MM.1S (cell line): ENCODE measurements at regions not wholly inside any gene's neighbourhood (a gene's known extent, or its start where the extent isn't known, plus 50 kb on each side); places are given as distances from the start of the nearest gene placed in this dataset.

Source experiments
- DNase-seq: peaks from one replicate; pipeline ENCODE4 v3.0.0-alpha.2; 2015
- H2AFZ ChIP-seq: fragments of 300-600 bp; sonication (generic); 2 replicates; pipeline ENCODE4 v1.6.0; 2016; ENCODE audit warnings: antibody characterized with exemption, low read length
- H3F3A ChIP-seq: fragments of 300-600 bp; sonication (generic); 2 replicates; pipeline ENCODE4 v1.6.1; 2016; ENCODE audit warnings: mild to moderate bottlenecking, antibody characterized with exemption, low read length, moderate library complexity, mixed read lengths; ENCODE audit not compliant: insufficient read depth
- H3K27ac ChIP-seq: fragments of 300-600 bp; sonication (generic); 2 replicates; pipeline ENCODE4 v1.5.1; 2016; ENCODE audit warnings: mild to moderate bottlenecking, low read length
- H3K27me3 ChIP-seq: fragments of 300-600 bp; sonication (generic); replicated peaks from 2 replicates; pipeline ENCODE4 v1.6.0; 2016; ENCODE audit warnings: low read length; ENCODE audit not compliant: insufficient read depth
- H3K36me3 ChIP-seq: fragments of 300-600 bp; sonication (generic); replicated peaks from 2 replicates; pipeline ENCODE4 v1.6.1; 2016; ENCODE audit warnings: mild to moderate bottlenecking, low read length, mixed read lengths; ENCODE audit not compliant: insufficient read depth
- H3K4me1 ChIP-seq: fragments of 300-600 bp; sonication (generic); 2 replicates; pipeline ENCODE4 v1.6.1; 2016; ENCODE audit warnings: low read length, mixed read lengths
- H3K4me2 ChIP-seq: fragments of 300-600 bp; sonication (generic); 2 replicates; pipeline ENCODE4 v1.6.0; 2016; ENCODE audit warnings: low read depth, low read length
- H3K4me3 ChIP-seq: fragments of 300-600 bp; sonication (generic); 2 replicates; pipeline ENCODE4 v1.5.1; 2016; ENCODE audit warnings: low read length, mixed read lengths
- H3K79me2 ChIP-seq: fragments of 300-600 bp; sonication (generic); 2 replicates; pipeline ENCODE4 v1.6.1; 2016; ENCODE audit warnings: mixed run types, low read length, mixed read lengths
- H3K9ac ChIP-seq: fragments of 300-600 bp; sonication (generic); 2 replicates; pipeline ENCODE4 v1.6.1; 2016; ENCODE audit warnings: low read length, mixed read lengths
- H3K9me2 ChIP-seq: fragments of 300-600 bp; sonication (generic); replicated peaks from 2 replicates; pipeline ENCODE4 v1.6.1; 2016; ENCODE audit warnings: mild to moderate bottlenecking, low read length, mixed read lengths; ENCODE audit not compliant: insufficient read depth
- H3K9me3 ChIP-seq: fragments of 300-600 bp; sonication (generic); replicated peaks from 2 replicates; pipeline ENCODE4 v1.6.1; 2016; ENCODE audit warnings: mild to moderate bottlenecking, low read length, mixed read lengths; ENCODE audit not compliant: insufficient read depth
- H4K20me1 ChIP-seq: fragments of 300-600 bp; sonication (generic); 2 replicates; pipeline ENCODE4 v1.6.1; 2016; ENCODE audit warnings: mild to moderate bottlenecking, low read length, moderate library complexity, mixed read lengths; ENCODE audit not compliant: insufficient read depth
- CTCF ChIP-seq: fragments of 300-600 bp; sonication (generic); IDR thresholded peaks from 2 replicates; pipeline ENCODE4 v1.5.1; 2016; ENCODE audit warnings: antibody characterized with exemption, low read length, mixed read lengths
- EZH2 ChIP-seq: fragments of 300-600 bp; sonication (generic); optimal IDR thresholded peaks from 2 replicates; pipeline ENCODE3; 2017; ENCODE audit warnings: low read depth, mild to moderate bottlenecking, antibody characterized with exemption, low read length, mixed read lengths
- EZH2phosphoT487 ChIP-seq: fragments of 300-600 bp; sonication (generic); IDR thresholded peaks from 2 replicates; pipeline ENCODE4 v1.6.1; 2018; ENCODE audit warnings: antibody characterized with exemption, low read length

- H4K20me1 ChIP-seq: no peaks in the 10 kb centered on the region
- no peaks in the 10 kb centered on the region for H3F3A ChIP-seq
- H3K9me3 ChIP-seq: no peaks in the 10 kb centered on the region
- H3K4me1 ChIP-seq: no peaks in the 10 kb centered on the region
- no peak overlapping the region for H3K27ac ChIP-seq
- H3K27me3 ChIP-seq: no peaks in the 10 kb centered on the region
- no peak overlapping the region for H3K4me2 ChIP-seq
- H3K4me3 ChIP-seq: no peak overlapping the region
- no peaks in the 10 kb centered on the region for H3K9me2 ChIP-seq
- no peaks in the 10 kb centered on the region for H3K79me2 ChIP-seq
- no peak overlapping the region for H2AFZ ChIP-seq
- TF ChIP-seq CTCF: no peak
- no peak for DNase-seq
- H3K36me3 ChIP-seq: no peaks in the 10 kb centered on the region
- no peak overlapping the region for H3K9ac ChIP-seq
These were observed 410.2 kb downstream of the PRR16 start for GRCh38 chr5:120874081-120874862.

GRCh38 chr5:120882038-120882775 lies 418.1 kb downstream of the PRR16 start:
- Histone ChIP-seq H3K4me2 (no peak overlapping the region), H3K4me3 (no peak overlapping the region), H3K4me1 (no peaks in the 10 kb centered on the region), H3K27ac (no peak overlapping the region), H3K27me3 (no peaks in the 10 kb centered on the region), H2AFZ (no peak overlapping the region), H4K20me1 (no peaks in the 10 kb centered on the region), H3K9ac (no peak overlapping the region), H3K36me3 (no peaks in the 10 kb centered on the region), H3F3A (no peaks in the 10 kb centered on the region), H3K79me2 (no peaks in the 10 kb centered on the region), H3K9me3 (no peaks in the 10 kb centered on the region), H3K9me2 (no peaks in the 10 kb centered on the region)
- no peak for DNase-seq
- TF ChIP-seq EZH2 (no peak), CTCF (no peak), EZH2phosphoT487 (no peak)

- Histone ChIP-seq H3K27ac (no peak overlapping the region), H4K20me1 (no peaks in the 10 kb centered on the region), H3K9me3 (no peaks in the 10 kb centered on the region), H3K4me1 (no peaks in the 10 kb centered on the region), H2AFZ (no peak overlapping the region), H3K9ac (no peak overlapping the region), H3K4me2 (no peak overlapping the region), H3K4me3 (no peak overlapping the region), H3K36me3 (no peaks in the 10 kb centered on the region), H3F3A (no peaks in the 10 kb centered on the region), H3K27me3 (no peaks in the 10 kb centered on the region), H3K79me2 (no peaks in the 10 kb centered on the region), H3K9me2 (no peaks in the 10 kb centered on the region)
- no peak for DNase-seq
- TF ChIP-seq EZH2phosphoT487: no peak
- no peak for TF ChIP-seq CTCF
- TF ChIP-seq EZH2: no peak
These were observed 422.3 kb downstream of the PRR16 start for GRCh38 chr5:120886351-120886860.
